ENCODE measurements at regions not wholly inside any gene's neighbourhood (a gene's known extent, or its start where the extent isn't known, plus 50 kb on each side); places are given as distances from the start of the nearest gene placed in this dataset.

DNA sequence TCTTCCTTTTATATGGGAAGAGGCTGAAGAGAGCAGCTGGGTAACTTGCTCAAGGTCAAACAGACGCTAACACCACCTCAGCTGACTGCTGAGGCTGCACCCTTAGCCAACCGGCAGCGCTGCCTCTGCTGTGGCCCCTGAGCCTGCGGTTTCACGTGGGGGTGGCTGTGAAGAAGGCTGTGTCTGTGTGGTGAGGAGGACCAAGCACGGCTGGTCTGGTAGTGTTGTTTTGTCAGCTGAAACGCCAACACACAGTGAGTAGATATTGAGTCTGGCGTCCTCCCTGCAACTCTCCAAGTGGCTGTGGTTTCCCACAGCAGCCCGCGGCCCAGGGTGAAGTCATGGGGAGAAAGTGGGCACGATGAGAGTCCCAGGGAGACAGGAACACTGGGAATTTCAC lies 69.6 kb downstream of the THNSL2 start (continued):
- TF ChIP-seq RXRA (IDR thresholded peaks at IDR 0.05; ENCODE audit: insufficient read depth, low read depth, low read length) (no peak), CHD2 (IDR thresholded peaks at IDR 0.05; ENCODE audit: low read length) (no peak), SUZ12 (IDR thresholded peaks at IDR 0.05; ENCODE audit: low read length) (no peak), RNF2 (IDR thresholded peaks at IDR 0.05; ENCODE audit: borderline replicate concordance, low read depth, low read length, missing control alignments, poor library complexity, severe bottlenecking) (no peak), SP1 (IDR thresholded peaks at IDR 0.05; ENCODE audit: low read depth, low read length) (no peak), SIX5 (IDR thresholded peaks at IDR 0.05; ENCODE audit: low read depth, low read length) (no peak), PHF8 (conservative IDR thresholded peaks at IDR 0.05; ENCODE audit: low read depth, low read length) (no peak)

Measured in H1 (cell line).